ENCODE measurements at regions not wholly inside any gene's neighbourhood (a gene's known extent, or its start where the extent isn't known, plus 50 kb on each side); places are given as distances from the start of the nearest gene placed in this dataset.

DNA sequence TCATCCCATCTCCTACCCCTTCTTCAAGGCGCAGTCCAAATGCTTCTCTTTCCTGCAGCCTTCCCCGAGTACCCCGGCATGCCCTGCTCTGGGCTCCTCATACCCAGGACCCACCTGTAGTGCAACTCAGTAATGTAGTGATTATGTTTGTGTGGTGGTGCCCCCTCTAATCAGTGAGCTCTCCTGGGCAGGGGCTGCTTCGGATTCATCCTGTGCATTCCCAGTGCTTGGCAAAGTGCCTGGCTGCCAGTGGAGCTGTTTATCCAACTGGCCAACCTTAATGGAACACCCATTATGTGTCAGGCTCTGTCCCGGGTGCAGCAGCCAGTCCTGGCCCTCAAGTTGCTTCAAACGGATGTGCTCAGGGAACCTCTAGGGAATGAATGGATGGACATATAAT is 174.4 kb upstream of the LINGO1 start:
- DNase-seq (ENCODE audit: low read depth): no peak

DNA sequence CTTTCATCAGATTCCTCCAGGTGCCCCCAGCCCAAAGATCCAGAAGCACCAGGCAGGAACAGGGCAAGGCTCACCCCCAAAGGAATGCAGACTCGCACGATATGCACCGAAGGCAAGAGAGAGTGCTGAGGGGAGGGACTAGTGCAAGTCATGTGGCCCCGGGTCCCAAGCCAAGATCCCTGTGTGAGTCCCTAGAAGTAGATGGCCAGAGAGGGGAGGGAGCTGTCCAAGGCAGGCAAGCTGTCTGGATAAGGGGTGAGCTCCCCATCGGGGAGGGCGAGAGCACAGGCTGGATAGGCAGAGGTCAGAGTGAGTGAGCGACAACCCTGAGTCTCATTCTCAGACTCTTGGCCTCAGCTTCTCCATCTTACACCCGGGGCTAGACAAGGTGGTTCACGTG is 171.5 kb upstream of the LINGO1 start:
- TF ChIP-seq, protein P1, sequence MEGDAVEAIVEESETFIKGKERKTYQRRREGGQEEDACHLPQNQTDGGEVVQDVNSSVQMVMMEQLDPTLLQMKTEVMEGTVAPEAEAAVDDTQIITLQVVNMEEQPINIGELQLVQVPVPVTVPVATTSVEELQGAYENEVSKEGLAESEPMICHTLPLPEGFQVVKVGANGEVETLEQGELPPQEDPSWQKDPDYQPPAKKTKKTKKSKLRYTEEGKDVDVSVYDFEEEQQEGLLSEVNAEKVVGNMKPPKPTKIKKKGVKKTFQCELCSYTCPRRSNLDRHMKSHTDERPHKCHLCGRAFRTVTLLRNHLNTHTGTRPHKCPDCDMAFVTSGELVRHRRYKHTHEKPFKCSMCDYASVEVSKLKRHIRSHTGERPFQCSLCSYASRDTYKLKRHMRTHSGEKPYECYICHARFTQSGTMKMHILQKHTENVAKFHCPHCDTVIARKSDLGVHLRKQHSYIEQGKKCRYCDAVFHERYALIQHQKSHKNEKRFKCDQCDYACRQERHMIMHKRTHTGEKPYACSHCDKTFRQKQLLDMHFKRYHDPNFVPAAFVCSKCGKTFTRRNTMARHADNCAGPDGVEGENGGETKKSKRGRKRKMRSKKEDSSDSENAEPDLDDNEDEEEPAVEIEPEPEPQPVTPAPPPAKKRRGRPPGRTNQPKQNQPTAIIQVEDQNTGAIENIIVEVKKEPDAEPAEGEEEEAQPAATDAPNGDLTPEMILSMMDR (conservative IDR thresholded peaks at IDR 0.05; ENCODE audit: low read depth, low read length): no peak
- no peak overlapping the region for H3K4me3 ChIP-seq (ENCODE audit: low read length)
- DNase-seq (ENCODE audit: low read depth): peak; percentile 2

More for the DNA sequence above, 174.4 kb upstream of the LINGO1 start:
- H3K4me3 ChIP-seq (ENCODE audit: low read length): no peak overlapping the region
- TF ChIP-seq, protein P1 (conservative IDR thresholded peaks at IDR 0.05; ENCODE audit: low read depth, low read length): no peak

DNA sequence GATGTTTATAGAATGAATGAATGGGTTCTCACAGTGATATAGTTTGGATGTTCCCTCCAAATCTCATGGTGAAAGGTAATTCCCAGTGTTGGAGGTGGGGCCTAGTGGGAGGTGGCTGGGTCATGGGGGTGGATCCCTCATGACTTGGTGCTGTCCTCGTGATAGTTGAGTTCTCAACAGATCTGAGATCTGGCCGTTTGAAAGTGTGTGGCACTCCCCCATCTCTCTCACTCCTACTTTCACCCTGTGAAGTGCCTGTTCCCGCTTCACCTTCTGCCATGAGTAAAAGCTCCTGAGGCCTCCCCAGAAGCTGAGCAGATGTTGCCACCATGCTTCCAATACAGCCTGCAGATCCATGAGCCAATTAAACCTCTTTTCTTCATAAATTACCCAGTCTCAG is 170.8 kb upstream of the LINGO1 start:
- TF ChIP-seq, protein P1 (conservative IDR thresholded peaks at IDR 0.05; ENCODE audit: low read depth, low read length): no peak
- H3K4me3 ChIP-seq (ENCODE audit: low read length): no peak overlapping the region
- no peak for DNase-seq (ENCODE audit: low read depth)

DNA sequence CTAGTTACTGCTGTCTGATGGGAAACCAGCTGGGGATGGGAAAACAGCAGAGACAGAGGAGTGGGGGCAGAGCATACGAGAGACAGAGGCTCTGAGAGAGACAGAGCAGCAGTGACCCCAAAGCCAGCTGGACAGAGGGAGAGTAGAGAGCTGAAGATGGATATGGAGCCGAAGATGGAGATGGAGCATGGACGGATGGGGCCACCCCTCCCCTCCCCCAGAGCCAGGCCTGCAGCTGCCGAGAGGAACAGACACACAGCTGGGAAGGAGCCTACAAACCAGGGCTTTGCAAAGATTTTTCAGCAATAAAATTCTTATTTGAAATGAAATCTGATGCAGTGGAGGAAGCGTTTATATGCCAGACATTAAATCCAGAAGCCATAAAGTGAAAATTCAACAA is 167.6 kb upstream of the LINGO1 start:
- TF ChIP-seq, protein P1 (conservative IDR thresholded peaks at IDR 0.05; ENCODE audit: low read depth, low read length): no peak
- no peak overlapping the region for H3K4me3 ChIP-seq (ENCODE audit: low read length)
- DNase-seq (ENCODE audit: low read depth): no peak

DNA sequence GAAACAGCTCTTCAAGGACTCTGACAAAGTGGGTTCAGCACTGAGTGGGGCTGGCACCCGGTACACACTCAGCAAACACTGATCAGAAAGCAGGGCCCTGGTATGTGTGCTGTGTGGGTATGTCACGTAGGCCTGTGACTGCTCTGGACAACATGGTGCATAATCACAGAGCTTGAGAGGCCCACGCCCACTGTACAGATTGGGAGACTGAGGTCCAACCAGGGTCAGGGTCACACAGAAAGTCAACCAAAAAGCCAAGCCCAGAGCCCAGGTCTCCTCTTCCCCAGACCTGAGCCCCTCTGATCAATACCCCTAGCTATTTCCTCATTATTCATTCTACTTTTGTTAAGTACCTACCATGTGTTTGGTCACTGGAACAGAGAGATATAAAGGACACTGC is 166.1 kb upstream of the LINGO1 start:
- TF ChIP-seq, protein P1 (conservative IDR thresholded peaks at IDR 0.05; ENCODE audit: low read depth, low read length): no peak
- H3K4me3 ChIP-seq (ENCODE audit: low read length): no peak overlapping the region
- no peak for DNase-seq (ENCODE audit: low read depth)

DNA sequence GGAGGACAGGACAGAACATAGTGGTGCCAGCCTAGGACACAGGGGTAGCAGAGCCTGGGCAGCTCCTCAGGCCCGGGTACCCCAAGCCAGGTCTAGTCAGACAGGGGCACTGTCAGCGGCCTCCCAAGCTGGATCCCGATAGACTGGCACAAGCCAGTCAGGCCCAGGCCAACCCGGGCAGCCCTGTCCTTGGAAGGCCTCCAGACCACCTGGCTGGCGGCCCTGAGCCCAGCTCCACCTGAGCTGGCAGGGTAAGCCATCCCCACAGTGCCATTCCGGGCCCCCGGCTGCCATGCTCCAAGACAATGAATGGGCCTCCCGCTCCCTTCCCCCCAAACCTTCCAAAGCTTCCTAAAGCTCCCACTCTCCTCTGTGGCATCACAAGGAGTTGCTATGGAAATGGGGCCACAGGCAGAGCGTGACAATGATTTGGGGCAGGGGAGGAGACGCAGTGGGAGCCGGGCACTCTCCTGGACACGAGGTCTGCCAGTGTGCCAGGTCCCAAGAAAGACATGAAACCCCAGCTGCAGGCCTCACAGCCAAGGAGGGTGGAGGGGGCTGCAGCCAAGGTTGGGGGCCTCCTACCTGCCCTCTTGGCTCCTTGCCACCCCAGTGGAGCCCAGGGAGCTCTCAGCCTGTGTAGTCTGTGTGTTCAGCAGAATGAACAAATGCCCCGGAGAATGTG is 165.6 kb upstream of the LINGO1 start:
- DNase-seq (ENCODE audit: low read depth): no peak
- TF ChIP-seq, protein P1 (conservative IDR thresholded peaks at IDR 0.05; ENCODE audit: low read depth, low read length): no peak
- H3K4me3 ChIP-seq (ENCODE audit: low read length): no peak overlapping the region

DNA sequence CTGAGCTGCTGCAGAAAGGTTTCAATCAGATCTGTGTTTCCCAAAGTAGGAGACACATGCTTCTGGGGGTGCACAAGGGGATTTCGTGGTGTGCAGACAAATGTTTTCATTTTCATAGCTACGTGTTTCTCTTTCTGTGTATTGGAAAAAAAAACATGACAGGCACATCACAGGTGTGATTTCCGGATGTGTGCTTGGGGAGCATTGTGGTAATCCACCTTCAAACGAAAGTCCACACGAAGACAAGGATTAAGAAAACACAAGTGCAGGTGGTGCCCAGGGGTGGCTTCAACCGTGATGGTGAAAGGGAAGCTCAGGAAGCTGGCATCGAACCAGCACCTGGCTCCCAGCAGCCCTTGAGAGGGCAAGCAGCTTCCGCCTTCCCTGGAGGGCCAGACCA is 164.6 kb upstream of the LINGO1 start:
- TF ChIP-seq, protein P1 (conservative IDR thresholded peaks at IDR 0.05; ENCODE audit: low read depth, low read length): no peak
- DNase-seq (ENCODE audit: low read depth): no peak
- no peak overlapping the region for H3K4me3 ChIP-seq (ENCODE audit: low read length)

Measured in retinal pigment epithelial cell (primary cell).